HG03139 (cell line): ENCODE measurements at regions not wholly inside any gene's neighbourhood (a gene's known extent, or its start where the extent isn't known, plus 50 kb on each side); places are given as distances from the start of the nearest gene placed in this dataset.
"Not testable (repeated sequence)": the region's sequence is repeated elsewhere in the genome, so short reads cannot be mapped to it uniquely, and the experiment has no call there.

Source experiments
- ATAC-seq: cut with Tn5 transposase; IDR thresholded peaks from one replicate; pipeline ENCODE4 v1.9.1; 2021; ENCODE audit not compliant: unreplicated experiment

DNA sequence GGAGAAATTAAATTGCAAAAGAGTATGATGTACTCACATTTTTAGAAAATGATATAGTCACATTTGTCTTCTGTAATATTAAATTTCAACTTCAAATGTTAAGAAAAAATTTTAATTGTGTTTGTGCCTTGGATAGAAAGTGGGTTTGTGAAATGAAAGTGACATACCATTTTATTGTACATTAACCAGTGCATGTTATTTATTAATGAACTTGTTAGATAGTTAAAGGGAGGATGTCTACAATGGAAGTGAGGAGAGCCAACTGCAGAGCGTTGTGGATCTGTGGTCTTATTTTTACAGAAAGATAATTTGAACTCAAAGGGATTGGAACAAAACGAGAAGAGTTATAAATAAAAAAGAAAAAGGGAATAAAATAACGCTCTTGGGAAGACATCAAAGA lies 291.7 kb downstream of the ARL4A start:
- no peak for ATAC-seq

GRCh38 chr7:12982178-12982577 lies 294.7 kb downstream of the ARL4A start:
- no peak for ATAC-seq

GRCh38 chr7:12984117-12984516 lies 296.7 kb downstream of the ARL4A start:
- ATAC-seq, result no peak

DNA sequence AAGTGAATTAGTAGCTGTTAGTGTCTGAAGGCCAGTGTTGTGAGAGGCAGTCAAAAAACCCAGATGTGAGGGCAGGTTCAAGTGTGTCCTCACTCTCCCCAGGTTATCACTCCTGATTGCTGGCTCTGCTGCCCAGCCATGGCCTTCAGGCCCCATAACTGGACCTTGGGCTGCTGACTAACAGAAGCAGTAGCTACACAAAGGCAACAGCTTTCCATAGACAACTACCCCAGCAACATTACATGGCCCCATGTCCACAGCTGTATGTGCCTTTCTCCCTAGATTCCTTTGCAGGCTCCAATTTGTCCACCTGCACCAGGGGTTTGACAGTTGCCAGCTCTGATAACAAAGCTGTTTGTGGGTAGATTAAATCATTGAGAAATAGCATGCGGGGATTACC lies 297.8 kb downstream of the ARL4A start:
- no peak for ATAC-seq

- no peak for ATAC-seq
Measured at GRCh38 chr7:12985752-12986151, 298.3 kb downstream of the ARL4A start.

- ATAC-seq, result no peak
Measured at GRCh38 chr7:12987238-12987637, 299.8 kb downstream of the ARL4A start.

DNA sequence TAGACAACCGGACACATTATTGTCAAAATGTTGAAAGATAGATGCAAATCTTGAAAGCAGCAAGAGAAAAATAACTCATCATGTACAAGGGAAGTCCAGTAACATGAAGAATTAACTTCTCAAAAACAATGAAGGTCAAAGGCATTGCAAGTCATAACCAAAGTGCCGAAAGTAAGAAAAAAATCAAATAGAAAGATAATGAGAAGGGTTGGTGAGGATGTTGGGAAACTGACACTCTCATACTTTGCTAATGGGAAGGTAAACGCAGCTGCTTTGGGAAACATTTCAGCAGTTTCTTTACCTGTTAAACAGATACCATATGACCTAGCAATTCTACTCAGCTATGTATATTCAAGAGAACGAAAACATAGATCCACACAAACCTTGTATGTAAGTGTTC lies 303.0 kb downstream of the ARL4A start:
- ATAC-seq, result no peak

GRCh38 chr7:12993025-12993424 lies 305.6 kb downstream of the ARL4A start:
- ATAC-seq, result no peak

- no peak for ATAC-seq
Measured at GRCh38 chr7:12995912-12996469, 308.6 kb downstream of the ARL4A start.

DNA sequence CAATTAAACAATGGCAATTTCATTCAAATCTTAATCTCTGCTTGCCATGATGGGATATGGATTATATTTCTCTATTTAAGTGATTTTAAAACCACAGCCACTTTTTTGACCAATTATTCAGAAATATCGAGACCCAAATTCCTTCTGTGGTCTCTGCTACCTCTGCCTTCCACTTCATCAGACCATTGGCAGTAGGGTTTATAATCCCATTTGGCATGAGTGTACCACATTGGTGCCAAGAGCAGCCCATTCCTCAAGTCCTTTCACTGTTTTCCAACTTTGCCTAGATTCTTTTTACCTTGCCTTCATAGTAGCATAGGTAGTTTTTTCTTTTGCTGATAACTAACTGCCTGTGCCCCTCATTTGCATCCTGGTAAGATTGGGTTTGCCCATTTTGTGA lies 319.9 kb downstream of the ARL4A start:
- no peak for ATAC-seq

DNA sequence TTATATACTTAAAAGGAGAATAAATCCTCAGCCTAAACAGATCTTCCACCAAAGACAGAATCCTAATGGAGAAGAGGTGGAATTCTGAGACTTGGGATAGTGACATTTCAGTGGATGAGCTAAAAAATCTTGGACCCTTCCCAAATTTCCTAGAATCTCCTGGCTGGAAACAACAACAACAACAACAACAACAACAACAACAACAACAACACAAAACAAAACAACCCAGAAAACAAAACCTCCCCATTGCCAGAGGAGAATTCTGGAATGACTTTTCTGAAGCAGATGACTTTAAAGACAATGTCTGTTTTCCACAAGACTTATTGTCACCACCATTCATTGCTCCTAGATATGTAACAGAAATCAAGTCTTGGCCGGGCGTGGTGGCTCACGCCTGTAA lies 322.1 kb downstream of the ARL4A start:
- no peak for ATAC-seq

DNA sequence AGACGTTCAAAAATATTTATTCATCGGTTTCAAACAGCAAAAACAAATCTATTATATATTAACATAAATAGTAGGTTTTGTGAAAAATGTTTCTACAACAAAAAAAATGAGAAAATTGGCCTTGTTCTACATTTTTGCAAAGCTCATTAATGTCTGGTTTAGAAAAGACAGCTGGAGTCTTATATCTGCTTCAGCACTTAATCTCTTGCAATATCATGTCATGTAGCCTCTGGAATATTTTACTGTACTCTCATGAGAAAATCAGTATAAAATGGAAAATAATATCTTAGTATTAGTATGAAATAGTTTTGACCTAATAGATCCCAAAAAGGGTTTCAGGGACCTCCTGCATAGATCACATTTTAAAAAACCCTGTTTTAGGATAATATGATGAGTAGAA lies 326.6 kb downstream of the ARL4A start:
- ATAC-seq, result no peak

GRCh38 chr7:13016036-13016581 lies 328.7 kb downstream of the ARL4A start:
- ATAC-seq, result no peak

DNA sequence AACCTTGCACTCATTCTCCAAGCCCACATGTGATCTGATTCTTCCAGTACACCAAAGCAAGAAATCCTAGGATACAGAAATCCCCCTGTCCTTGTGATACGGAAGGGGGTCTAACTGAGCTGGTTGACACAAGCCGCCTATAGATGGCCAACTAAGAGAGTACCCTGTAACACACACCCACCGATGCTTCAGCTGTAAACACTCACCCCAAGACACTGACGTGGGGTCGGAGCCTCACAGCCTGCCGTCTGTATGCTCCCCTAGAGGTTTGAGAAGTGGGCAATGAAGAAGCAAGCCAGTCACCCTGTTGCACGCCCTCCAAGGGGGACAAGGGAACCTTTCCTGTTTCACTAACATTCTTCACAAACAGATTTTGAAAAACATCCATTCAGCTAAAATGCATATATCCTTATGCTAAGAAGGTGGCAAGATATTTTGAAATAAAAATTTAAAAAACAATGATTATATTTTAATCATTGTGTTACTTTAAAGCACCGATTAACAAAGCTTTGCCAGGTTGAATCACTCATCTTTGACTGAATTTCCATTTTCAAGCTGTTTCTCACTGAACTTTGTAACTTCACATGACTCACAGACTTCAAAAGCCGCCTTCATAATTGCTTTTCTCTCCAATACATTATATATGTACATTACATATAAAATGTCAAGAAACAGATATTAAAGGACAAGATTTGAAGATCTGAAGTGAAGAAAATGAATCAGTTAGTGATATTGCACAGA lies 329.3 kb downstream of the ARL4A start:
- no peak for ATAC-seq

GRCh38 chr7:13017333-13017857 lies 330.0 kb downstream of the ARL4A start:
- ATAC-seq, result no peak

DNA sequence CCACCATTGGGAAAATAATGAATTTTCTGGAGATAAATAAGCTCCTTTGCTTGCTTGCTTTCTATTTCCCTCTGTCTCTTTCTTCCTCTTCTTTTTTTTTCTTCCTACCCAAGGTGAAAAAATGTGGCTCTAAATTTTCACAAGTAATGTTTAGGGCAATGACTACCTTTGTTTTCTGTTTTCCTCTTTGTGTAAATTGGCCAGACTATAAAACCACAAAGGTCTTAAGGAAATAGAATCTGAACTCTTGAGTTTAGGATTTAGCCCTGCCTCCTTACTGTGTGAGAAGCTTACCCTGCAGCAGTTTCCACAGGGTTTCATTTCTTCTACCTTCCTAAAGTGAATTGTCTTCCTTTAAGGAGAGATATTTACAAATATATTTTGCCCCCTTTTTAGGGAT lies 330.4 kb downstream of the ARL4A start:
- no peak for ATAC-seq

- no peak for ATAC-seq
Measured at GRCh38 chr7:13021566-13022300, 334.3 kb downstream of the ARL4A start.

DNA sequence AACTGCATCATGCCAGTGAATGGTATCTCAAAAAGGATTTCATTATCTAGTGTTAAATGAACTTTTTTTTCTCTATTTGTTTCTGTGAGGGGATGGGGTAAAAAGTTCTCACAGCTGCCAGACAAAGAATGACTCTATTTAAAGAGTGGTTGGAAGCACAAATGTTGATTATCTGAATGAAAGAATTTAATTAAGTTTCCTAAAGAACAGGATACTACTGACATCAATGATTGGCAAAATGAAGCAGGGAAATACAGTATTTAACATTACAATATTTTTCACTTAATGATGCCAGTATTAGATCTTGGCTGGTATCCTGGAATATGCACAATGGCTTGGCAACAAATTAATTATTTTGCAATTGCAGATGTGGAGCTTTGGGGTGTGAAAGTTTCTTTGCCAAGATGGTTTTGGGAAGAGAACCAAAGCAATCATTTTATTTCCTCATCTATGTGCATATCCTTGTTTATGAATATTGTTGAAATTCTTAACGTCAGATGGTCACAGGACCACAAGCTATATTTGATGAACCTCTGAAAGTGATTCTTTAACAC lies 336.8 kb downstream of the ARL4A start:
- ATAC-seq, result no peak

GRCh38 chr7:13025043-13025442 lies 337.6 kb downstream of the ARL4A start:
- not testable (repeated sequence) for ATAC-seq

- ATAC-seq, result no peak
Measured at GRCh38 chr7:13027321-13027720, 339.9 kb downstream of the ARL4A start.

- ATAC-seq, result no peak
Measured at GRCh38 chr7:13028036-13028824, 340.8 kb downstream of the ARL4A start.
